AML-193 (cell line): ENCODE measurements at regions not wholly inside any gene's neighbourhood (a gene's known extent, or its start where the extent isn't known, plus 50 kb on each side); places are given as distances from the start of the nearest gene placed in this dataset.
"Not testable (repeated sequence)": the region's sequence is repeated elsewhere in the genome, so short reads cannot be mapped to it uniquely, and the experiment has no call there.

Experiments used
- DNase-seq, 2 experiments: peaks; one replicate each; lab custom pipeline; 2025; lab: John Stamatoyannopoulos, UW

DNA sequence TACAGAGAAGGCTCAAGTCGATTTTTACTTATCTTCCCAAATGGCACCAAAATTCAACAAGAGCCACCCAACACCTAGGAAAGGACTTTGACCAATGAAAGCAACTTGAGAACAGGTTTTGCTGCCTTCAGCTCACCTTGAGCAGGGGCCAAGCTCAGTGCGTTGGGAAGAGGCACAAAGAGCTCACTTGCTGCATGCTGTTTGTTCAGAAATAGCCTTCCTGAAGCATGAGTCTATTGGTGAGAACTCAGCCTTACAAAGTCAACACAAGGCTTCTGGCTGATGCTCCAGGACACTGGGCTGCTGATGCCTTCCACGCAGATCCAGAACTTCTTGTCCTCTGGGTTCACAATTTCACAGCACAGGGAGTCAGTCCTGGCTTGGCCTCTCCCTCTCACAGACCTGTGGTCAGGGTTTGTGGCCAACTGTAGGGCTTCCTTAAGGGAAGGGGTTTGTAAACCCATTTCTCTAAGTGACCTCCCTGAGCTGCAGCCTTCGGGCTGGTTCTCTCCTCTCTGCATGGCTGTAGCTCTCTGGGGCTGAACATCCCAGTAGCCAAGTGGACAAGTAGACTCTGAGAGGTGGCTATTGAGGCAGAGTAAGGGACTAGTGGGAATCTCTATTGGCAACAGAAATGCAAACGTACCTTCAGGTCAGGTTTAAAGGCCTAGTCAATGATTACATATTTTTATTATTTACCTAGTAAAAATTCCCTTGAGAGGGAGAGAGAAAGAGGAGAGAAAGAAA, 124.7 kb upstream of the GATA6 start:
- no peak for DNase-seq

DNA sequence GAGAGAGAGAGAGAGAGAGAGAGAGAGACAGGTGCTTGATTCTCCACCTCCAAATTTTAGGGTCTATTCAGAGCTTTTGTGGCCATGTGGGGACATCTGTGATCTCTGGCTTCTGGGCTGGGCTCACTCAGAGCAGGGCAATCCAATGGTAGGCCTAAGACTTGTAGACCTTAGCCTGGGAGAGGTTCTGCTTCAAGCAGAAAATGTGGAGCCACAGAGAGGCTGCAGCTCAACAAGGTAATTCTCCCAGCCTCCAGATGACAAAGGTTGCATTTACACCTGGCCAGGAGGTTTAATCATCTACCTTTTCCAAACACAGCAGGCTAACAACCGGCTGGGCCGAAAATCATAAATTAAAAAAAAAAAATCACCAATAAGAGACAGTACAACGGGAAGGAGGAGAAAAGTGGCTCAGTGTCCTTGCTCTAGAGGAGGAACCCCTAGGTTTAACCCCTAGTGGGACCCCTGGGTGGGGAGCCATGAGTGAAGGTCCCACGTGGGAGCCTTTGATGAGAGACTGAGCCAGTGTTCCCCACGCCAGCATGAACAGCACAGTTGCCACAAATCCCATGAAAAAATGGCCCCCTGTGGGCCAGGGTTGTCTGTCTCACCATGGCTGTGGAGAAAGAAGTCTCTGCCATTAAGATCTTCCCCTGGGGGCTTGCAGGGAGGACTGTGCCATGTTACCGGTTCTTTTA, 124.0 kb upstream of the GATA6 start:
- DNase-seq = no peak

DNA sequence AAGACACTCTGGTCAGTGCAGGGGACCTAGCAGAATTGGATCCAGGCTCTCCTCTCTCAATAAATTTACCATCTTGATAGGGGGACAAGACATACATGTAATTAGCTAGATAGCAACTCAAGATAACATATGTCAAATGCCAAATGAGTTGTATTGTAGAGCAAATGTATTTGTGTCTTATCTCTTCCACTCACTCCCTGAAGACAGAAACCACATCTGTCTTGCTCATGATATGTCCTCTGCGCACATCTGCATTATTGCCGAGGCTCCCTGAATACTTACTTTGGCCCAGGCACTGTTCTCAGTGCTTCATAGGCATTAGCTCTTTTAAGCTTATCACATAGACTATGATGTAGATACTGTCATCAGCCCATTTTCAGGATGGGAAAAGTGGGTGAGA, 122.9 kb upstream of the GATA6 start:
- DNase-seq = no peak

DNA sequence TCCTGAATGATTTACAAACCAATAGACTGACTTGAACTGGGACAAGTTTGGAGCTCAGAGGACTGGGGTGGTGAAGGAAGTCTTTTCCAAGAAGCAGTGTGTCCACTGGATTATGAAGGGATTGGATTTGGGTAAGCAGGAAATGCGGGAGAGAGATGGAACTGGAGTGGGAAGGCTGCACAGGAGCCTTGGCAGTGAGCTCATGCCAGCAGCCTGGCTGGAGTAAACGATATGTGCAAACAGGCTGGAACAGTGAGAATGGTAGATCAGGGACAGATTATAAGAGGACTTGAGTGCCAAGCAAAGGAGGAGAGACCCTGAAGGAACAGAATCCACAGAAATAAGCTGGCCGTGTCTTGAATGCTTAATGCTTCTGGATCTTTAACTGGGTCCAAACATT, 121.9 kb upstream of the GATA6 start:
- no peak for DNase-seq

DNA sequence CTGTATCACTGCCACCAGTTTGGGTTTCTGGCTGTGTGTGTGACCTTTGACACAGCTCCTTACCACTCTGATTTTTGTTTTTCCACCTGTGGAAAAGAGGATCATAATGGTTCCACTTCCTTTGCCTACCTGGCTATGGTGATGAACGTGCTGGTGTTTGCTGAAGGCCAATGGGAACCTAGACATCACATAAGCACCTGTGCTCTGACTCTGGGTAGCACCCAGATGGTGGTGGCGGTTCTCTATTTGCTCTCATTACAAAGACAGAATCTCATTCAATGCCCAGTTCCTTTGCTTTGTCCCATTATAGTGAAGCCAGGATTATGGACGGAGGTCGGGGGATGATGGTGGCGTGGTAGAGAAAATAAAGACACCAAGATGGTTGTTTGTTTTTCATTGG, 121.2 kb upstream of the GATA6 start:
- DNase-seq = no peak

DNA sequence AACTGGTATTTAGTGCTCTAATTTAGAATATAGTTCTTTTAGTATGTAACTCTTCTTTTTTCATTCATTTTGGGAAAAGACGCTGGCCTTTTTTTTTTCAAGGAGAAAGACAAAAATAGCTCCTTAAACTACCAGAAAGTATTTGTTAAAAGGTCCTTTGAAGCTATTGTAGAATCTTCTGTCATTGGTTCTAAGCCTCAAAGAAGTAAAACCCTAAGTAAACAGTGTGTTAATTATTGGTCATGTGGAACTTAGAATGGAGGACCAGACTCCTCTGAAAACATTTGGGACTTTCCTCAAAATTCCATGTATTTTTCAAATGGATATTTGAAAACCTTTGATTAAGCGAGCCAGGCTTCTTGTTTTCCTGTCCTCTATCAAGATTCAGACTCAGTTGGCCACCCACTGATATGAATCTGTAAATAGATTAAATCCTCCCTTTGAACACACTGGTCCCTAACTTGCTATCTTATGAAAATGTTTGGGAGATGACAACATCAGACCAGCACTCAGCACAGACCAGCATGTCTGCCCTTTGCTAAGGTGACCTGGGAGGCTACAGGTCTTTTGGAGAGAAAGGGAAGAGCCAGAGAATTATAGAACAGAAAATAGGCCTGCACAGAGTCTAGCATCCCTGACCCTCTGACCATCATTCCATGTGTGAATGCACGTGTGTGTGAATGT, 120.3 kb upstream of the GATA6 start:
- DNase-seq = no peak

DNA sequence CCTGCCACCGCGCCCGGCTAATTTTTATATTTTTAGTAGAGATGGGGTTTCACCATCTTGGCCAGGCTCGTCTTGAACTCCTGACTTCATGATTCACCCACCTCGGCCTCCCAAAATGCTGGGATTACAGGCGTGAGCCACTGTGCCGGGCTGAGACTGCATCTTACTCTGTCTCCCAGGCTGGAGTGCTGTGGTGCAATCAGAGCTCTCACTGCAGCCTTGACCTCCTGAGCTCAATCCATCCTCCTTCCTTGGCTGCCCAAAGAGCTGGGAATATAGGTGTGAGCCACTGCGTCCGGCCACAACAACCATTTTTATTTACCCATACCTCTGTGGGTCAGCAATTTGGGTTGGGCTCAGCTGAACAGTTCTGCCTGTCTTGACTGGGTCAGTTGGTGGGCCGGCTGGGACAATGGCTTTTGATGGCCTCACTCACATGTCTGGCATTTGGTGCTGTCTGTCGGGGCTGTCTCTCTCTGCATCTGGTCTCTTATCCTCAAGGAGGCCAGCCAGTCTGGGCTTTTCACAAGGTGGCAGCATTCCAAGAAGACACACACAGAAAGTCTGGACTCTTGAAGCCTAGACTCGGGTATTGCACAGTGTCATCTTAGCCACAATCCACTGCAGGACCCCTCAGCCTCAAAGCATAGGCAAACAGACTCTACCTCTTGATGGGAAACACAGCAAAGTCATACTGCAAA, 116.8 kb upstream of the GATA6 start:
- DNase-seq = no peak

DNA sequence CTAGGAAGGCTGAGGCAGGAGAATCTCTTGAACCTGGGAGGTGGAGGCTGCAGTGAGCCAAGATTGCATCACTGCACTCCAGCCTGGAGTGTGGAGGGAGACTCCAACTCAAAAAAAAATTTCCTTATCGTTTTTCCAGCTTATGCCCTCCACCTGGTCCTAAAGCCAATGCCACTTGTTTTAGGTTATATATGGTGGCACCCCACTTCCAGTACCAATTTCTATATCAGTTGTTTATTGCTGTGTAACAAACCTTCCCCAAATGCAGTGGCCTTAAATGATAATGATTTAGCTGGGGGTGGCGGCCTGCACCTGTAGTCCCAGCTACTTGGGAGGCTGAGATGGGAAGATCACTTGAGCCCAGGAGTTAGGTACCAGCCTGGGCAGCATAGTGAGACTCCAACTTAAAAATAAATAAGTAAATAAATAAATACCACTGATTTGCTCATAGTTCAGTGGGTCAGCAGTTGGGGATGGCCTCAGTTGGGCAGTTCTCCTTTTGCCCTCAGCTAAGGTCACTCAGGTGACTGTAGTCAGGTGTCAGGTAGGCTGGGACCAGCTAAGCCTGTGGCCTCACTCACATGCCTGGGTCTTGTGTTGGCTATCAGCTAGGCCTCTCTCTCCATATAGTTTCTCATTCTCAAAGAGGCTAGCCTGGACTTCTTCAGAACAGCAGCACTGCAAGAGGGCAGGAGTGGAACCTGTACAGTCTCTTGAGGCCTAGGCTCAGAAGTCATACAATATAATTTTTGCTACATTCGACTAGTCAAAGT, 113.7 kb upstream of the GATA6 start:
- no peak for DNase-seq

DNA sequence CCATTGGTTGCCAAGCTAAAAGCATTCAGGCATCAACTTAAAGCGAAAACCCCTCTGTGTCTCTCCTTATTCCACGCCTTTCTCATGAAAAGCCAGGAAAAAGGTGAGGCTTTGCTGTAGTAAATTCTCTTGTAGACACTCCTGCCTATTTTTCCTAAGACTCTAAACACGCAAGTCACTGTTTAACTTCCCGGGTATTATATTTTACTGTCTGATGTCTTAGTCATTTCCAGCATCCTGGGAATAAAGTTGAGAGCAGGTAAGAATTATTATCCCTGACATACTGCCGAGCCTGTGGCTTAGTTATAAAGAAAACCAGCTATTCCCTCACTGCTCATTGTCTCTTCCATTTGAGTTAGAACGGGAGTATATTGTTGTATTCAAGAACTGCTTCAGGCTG, 112.4 kb upstream of the GATA6 start:
- no peak for DNase-seq

DNA sequence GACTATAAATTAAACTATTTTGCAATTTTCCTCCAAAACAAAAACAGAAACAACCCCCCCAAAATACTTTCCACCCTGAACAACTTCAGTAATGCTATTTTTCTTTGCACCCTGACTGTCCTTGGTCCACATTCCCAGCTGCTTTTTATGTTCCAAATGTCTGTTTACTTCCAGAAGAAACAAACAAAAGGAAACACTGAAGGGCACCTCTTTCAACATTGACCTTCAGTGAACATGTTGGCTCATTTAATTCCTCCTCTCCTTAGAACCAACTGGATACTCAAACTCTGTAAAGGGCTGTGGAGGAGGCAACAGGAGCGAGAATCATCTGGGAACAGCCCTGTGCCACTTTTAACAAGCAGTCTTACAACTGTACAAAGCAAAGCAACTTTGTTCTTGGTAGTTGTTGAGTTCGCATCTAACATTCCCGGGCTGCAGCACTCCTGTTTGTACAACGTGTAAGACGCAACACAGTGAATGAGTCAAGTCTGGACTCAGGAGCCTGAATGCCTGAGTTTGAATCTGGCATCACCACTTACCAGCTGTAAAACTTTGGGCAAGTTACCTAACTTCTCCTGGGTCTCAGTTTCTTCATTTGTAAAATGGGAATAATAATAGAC, 111.4 kb upstream of the GATA6 start:
- DNase-seq = no peak

DNA sequence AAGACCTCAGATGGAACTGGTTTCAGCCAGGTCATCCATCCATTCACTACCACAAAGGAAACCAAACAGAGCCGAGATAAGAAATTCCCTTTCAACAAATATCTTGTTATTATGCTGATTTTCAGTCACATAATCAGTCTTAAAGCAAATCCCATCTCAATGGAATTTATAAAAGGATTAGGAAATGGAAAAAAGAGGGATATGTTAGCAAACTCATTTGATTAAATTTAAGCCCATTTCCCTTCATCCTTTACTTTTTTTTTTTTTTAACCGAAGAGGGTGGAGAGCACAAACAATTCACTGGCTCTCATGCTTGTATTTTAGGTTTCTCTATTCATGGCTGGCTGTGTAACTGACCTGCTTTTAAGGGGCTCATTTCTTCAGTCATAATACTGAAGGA, 109.0 kb upstream of the GATA6 start:
- DNase-seq = no peak

DNA sequence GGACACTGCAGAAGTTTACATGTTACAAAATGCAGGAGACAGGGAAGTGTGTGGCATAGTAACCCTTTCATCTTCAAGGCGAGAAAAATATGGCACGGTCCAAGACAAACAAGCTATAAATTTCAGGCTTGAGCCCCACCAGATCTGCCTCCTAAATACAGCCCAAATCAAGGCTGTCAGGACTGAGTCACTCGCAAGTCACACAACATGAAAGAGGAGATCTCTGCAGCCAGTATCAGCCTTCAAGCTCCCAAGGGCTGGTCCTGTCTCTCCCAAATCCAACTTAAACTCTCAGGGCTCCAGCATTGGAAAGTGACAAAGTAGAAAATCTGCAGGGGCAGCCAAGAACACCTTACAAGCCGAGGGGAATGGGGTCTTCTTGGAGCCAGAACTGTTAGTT, 106.3 kb upstream of the GATA6 start:
- DNase-seq = no peak

DNA sequence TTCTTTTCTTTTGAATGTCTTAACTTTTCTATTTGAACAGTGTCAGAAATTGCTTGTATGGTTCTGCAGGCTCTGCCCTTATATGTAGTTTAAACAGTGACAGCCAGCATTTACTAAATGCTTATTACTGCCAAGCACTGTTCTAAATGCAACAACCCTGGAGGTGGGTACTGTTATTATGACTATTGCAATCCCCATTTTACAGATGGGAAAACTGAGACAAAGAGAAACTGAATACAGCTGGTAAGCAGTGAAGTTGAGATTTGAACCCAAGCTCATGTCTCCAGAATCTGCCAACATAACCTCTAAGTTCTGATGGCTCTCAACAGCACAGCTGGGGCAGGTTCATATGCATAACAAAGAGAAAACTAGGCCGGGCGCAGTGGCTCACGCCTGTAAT, 105.7 kb upstream of the GATA6 start:
- DNase-seq = no peak

DNA sequence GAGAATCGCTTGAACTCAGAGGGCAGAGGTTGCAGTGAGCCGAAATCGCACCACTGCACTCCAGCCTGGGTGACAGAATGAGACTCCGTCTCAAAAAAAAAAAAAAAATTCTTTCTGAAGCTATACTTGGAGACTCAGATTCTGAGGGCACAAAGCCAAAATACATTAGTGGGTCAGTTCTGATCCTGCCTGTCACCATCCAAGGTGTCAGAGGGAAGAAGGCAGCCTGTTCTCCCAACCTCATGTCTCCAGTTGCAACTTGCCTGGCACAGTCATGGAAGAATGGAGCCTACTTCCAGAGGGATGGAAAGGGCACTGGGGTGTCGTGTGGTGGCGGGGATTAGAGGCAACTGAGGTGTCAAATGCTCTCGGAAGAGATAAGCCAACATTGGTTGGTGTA, 104.8 kb upstream of the GATA6 start:
- no peak for DNase-seq

DNA sequence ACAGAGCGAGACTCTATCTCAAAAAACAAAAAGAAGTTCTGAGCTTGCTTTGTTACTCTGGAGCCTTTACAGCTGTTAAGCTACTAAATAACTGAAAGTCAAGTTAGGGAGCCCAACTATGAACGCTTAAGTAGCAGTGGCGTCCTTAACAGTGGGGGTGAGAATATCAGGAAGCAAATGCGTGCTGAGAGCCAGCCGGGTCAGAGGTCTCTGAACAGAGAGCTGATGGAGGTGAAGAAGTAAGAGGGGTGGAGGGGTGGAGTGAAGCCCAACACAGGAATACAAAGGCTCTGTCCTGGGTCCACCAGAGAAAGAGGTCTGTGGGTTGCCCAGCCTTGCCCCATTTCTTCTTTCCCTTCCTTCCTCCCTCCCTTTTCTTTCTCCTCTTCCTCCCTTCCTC, 104.1 kb upstream of the GATA6 start:
- DNase-seq = no peak

DNA sequence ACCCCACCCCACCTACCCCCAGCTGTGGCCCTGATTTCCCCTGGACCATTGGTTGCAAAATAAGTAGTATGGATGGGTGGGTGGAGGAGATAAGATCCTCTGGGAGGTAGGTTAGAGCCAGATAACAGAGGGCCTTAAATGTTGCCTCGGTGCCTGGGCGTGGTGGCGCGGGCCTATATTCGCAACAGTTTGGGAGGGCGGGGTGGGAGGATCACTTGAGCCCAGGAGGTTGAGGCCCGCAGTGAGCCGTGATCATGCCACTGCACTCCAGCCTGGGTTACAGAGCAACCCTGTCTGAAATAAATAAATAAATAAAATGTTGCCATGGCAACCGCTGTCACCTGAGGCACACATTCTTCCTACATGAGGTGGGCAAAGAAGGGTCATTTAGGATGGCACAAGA, 103.3 kb upstream of the GATA6 start:
- no peak for DNase-seq

DNA sequence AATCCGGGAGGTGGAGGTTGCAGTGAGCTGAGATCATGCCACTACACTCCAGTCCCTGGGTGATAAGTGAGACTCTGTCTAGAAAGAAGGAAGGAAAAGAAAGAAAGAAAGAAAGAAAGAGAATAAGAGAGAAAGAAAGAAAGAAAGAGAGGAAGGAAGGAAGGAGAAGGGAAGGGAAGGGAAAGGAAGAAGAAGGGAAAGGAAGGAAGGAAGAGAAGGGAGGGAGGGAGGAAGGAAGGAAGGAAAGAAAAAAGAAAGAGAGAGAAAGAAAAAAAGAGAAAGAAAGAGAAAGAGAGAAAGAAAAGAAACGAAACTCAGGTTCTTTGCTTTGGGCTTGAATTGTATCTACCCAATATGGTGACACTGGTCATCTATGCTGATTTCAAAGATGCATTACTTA, 102.3 kb upstream of the GATA6 start:
- no peak for DNase-seq

DNA sequence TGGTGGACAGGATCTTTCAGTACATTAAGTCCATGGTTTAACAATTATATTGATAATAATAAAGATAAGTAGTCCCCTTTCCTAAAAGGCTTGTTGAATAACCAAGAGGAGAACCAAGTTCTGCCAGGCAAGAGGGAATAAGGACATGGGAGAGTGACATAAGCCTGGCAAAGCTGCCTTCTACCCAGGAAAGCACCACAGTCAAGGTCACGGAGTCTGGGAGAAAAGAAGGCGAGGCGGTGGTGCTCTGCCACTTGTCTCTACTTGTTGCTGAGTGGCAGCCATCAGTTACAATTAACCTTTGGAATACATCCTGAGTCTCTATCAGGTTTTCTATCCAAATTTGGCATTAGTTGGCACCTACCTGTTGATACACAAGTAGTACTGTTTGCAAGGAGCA, 101.7 kb upstream of the GATA6 start:
- no peak for DNase-seq

DNA sequence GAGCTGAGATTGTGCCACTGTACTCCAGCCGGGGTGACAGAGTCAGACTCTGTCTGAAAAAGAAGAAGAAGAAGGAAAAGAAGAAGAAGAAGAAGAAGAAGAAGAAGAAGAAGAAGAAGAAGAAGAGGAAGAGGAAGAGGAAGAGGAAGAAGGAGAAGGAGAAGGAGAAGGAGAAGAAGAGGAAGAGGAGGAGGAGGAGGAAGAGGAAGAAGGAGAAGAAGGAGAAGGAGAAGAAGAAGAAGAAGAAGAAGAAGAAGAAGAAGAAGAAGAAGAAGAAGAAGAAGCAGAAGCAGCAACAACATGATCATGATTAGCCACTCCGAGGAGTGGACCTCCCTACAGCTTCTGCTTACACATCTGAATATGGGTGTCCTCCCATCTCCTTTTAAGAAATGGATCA, 100.6 kb upstream of the GATA6 start:
- DNase-seq = not testable (repeated sequence)

DNA sequence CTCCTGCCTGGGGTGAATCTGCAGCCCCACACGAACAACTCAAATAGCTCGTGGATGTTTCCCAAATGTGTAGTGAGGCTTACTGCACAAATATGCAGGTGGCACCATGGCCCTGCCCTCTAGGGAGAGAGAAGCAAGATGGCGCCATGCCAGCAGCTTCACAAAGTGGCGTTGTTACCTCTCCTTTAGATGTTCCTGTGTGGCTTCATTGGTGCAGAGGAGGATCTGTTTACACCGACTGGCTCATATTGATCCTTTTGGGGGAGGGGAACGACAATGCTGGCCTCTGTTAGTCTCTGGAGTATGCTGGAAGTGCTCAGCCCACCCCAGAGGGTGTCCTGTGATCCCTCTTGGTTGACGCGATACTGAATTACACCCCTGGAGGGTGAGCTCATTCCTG, 99.5 kb upstream of the GATA6 start:
- DNase-seq = no peak

DNA sequence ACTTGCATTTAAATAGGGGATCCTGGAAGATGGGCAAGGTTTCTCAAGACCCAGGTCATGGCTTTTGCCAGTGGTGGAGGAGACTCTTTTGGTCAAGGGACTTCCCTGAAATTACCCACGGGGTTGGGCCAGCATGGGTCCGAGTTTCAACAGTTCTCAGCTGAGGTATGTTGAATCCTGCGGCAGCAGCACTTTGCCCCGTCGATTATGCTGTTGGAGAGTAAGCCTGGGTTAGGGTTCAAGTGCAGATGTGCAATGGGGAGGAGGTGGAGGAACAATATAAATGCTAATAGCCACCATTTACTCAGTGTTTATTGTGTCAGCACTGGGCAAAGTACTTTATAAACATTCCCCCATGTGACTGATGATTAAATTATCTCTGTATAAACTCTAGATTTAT, 96.0 kb upstream of the GATA6 start:
- no peak for DNase-seq
